ENCODE measurements at regions not wholly inside any gene's neighbourhood (a gene's known extent, or its start where the extent isn't known, plus 50 kb on each side); places are given as distances from the start of the nearest gene placed in this dataset.
"Not testable (repeated sequence)": the region's sequence is repeated elsewhere in the genome, so short reads cannot be mapped to it uniquely, and the experiment has no call there.

DNA sequence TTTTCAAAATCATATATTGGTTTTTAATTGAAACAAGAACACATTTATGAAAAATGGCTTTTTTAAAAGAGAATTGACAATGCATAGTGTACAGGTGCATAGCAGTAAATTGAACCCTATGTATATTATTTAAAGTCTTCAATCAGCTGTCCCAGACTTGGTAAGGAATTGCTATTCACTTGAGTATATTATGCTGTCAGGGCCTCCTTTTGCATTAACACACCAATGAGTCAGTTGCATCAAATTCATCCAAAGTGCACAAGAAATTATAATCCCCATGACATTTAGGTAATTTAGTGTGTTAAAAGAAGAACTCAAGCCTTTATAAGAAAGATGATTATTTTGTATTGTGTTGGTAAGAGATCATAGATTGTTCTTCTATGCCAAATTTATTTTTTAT, 748.8 kb upstream of the RIOK2 start:
- H3K27ac Mint-ChIP-seq = no peak overlapping the region
- no peak overlapping the region for H3K4me3 Mint-ChIP-seq
- no peaks in the 10 kb centered on the region for H3K4me1 Mint-ChIP-seq
- H3K27me3 Mint-ChIP-seq = peaks cover 1% of the 10 kb centered on the region
- H3K36me3 Mint-ChIP-seq = no peaks in the 10 kb centered on the region
- H3K9me3 Mint-ChIP-seq = no peaks in the 10 kb centered on the region

DNA sequence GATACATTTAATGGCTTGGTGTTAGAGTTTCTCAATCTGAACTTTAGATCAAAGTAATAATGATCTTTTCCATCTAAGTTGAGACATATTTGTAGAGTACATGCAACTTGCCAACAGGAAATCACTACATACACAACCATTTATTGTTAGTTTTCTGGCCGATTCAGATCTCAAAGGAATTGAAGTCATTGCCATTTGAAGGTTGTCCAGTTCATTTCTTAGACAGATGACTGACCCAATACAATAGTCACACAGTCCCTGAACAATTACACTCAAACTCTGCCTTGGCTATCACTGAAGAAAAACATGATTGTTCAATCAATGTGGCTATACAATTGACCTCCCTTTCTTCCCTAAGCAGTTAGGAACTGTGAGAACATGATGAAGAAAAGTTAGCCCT, 753.2 kb upstream of the RIOK2 start:
- Mint-ChIP-seq H3K36me3 (no peaks in the 10 kb centered on the region), H3K4me1 (no peaks in the 10 kb centered on the region), H3K27ac (no peak overlapping the region), H3K9me3 (no peaks in the 10 kb centered on the region), H3K4me3 (no peak overlapping the region), H3K27me3 (peaks cover 1% of the 10 kb centered on the region)

DNA sequence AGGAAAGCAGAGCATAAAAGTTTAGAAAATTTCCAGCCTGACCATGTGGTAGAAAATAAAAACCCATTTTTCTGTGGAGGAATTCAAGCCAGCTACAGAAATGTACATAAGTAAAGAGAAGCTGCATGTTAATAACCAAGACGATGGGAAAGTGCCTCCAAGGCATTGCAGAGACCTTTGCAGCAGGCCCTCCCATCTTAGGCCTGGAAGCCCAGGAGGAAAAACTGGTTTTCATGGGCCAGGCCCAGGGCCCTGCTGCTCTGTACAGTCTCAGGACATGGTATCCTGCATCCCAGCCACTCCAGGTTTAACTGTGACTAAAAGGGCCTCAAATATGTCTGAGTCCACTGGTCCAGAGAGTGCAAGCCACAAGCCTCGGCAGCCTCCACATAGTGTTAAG, 754.8 kb upstream of the RIOK2 start:
- H3K4me3 Mint-ChIP-seq = no peak overlapping the region
- no peaks in the 10 kb centered on the region for H3K4me1 Mint-ChIP-seq
- H3K36me3 Mint-ChIP-seq = no peaks in the 10 kb centered on the region
- no peaks in the 10 kb centered on the region for H3K27me3 Mint-ChIP-seq
- H3K9me3 Mint-ChIP-seq = no peaks in the 10 kb centered on the region
- H3K27ac Mint-ChIP-seq = no peak overlapping the region

DNA sequence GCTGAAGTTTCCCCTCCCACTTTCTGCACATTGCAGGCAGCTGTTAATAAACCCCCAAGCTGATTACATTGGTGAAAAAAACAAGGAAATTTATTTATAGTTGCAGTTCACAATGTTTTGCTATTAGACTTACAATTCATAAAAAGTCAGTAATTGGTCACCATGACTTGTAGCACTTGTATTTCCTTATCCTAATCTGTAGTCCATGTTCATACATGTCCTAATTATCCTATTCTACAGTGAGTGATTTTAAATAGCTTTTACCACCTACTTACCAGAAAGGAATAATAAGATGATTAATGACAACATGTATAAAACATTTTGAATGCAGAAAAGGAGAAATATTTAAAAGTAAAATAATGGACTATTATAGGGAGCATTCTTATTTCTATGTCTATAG, 760.0 kb upstream of the RIOK2 start:
- Mint-ChIP-seq H3K36me3 (no peaks in the 10 kb centered on the region), H3K4me1 (no peaks in the 10 kb centered on the region), H3K9me3 (no peaks in the 10 kb centered on the region), H3K27me3 (no peaks in the 10 kb centered on the region), H3K4me3 (no peak overlapping the region), H3K27ac (no peak overlapping the region)

DNA sequence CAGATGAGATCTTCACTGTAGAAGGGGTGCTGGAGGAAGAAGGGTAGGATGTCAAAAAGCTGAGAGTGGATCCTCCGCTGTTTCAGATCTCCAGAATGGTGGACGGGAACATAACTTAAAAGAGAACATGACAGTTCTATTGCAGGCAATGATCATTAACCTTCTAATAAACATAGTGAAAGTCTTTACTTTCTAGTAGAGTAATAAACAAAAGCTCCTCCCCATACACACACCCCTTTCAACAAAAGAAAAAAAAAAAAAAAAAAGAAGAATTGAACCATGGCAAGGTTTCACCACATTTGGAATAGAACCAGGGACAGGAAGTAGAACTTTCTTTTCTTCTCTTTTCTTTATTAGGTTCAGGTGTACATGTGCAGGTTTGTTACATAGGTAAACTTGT, 768.1 kb upstream of the RIOK2 start:
- peaks cover 5% of the 10 kb centered on the region for H3K9me3 Mint-ChIP-seq
- no peaks in the 10 kb centered on the region for H3K36me3 Mint-ChIP-seq
- H3K4me3 Mint-ChIP-seq = no peak overlapping the region
- H3K4me1 Mint-ChIP-seq = no peaks in the 10 kb centered on the region
- H3K27ac Mint-ChIP-seq = no peak overlapping the region
- H3K27me3 Mint-ChIP-seq = no peaks in the 10 kb centered on the region

DNA sequence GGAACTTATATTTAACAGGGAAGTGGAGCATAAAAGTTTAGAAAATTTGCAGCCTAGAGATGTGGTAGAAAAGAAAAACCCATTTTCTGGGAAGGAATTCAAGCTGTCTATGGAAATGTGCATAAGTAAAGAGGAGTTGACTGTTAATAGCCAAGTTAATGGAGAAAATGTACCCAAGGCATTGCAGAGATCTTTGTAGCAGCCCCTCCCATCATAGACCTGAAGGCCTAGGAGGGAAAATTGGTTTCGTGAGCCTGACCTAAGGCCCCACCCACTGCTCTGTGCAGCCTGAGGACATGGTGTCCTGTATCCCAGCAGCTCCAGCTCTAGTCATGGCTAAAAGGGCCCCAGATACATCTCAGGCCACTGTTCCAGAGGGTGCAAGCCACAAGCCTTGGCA, 772.4 kb upstream of the RIOK2 start:
- H3K4me1 Mint-ChIP-seq = no peaks in the 10 kb centered on the region
- no peaks in the 10 kb centered on the region for H3K27me3 Mint-ChIP-seq
- no peak overlapping the region for H3K4me3 Mint-ChIP-seq
- H3K9me3 Mint-ChIP-seq = peaks cover 5% of the 10 kb centered on the region
- no peak overlapping the region for H3K27ac Mint-ChIP-seq
- H3K36me3 Mint-ChIP-seq = no peaks in the 10 kb centered on the region

DNA sequence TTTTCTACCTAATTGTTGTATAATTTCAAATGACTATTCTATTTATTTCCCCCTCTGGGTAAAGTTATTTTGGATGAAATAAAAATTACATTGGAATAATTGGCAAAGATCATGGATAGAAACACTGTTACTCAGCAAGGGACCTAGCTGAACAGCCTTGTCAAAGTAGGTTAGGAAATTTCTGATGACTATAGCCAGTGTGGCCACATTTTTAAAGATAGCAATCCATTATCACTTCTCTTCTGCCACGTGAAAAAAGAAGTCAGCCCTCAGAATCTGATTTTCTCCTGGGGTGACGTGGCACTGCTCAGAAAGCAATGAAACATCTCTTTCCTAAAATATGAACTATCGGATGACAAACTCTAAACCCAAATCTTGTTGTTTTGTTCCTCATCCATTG, 784.2 kb upstream of the RIOK2 start:
- Mint-ChIP-seq H3K9me3 (no peaks in the 10 kb centered on the region), H3K4me1 (no peaks in the 10 kb centered on the region), H3K4me3 (no peak overlapping the region), H3K27ac (no peak overlapping the region), H3K27me3 (peaks cover 3% of the 10 kb centered on the region), H3K36me3 (no peaks in the 10 kb centered on the region)

DNA sequence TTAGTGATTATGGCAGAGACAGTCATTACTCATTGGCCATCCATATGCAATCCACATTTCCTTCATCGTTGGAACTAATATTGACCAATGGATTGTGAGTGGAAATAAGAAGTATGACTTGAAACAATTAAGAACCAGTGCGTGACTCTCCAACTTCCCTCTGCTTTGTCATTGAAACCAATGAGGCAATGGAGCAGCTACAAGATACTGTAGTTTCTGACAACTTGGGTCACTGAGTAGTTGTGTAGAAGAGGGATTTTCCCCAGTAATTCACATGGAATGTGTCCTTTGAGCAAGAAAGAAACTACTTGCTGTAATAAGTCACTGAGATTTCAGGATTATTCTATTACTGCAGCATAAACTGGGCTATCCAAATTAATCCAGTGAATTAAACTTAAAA, 785.3 kb upstream of the RIOK2 start:
- H3K4me1 Mint-ChIP-seq = no peaks in the 10 kb centered on the region
- H3K27ac Mint-ChIP-seq = no peak overlapping the region
- no peak overlapping the region for H3K4me3 Mint-ChIP-seq
- peaks cover under 1% of the 10 kb centered on the region for H3K9me3 Mint-ChIP-seq
- H3K36me3 Mint-ChIP-seq = no peaks in the 10 kb centered on the region
- peaks cover 4% of the 10 kb centered on the region for H3K27me3 Mint-ChIP-seq

DNA sequence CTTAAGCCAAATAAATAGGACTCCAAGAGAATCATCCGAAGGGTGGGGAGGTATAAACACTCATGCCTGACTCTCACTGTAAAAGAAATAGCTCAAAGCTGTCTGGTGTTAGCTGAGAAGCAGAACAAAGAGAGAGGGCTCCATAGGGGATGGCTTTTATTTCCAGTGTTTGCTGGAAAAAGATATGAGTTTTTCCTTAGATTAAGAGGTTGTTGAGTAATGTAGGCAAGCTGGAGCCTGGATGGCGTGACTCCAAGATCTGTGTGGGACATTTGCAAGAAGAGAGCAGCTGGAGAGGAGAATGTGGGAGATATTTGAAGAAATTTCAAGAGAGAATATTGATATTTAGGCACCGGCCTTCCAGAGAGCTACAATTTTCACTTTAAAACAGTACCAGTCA, 793.7 kb upstream of the RGMB start:
- no peak overlapping the region for H3K4me3 Mint-ChIP-seq
- H3K27ac Mint-ChIP-seq = no peak overlapping the region

DNA sequence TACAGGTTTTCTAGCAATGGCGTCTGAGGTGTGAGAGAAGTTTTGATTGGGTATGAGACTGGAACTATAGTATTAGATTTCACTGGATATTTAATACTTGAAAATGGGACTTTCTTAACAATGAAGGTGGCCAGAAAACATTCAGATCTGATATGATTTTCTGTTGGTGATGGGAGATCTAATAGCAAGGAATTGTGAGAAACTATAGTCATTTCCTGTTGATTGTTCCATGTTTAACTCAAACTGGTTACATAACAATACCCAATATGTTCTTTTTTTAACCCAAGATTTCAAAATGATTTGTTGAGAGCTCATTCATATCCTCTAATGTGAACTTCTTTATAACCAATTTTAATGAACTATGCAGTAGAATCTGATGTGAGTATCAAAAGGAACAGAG, 793.2 kb upstream of the RGMB start:
- Mint-ChIP-seq H3K4me1 (no peaks in the 10 kb centered on the region), H3K36me3 (no peaks in the 10 kb centered on the region), H3K9me3 (no peaks in the 10 kb centered on the region), H3K27me3 (no peaks in the 10 kb centered on the region), H3K4me3 (no peak overlapping the region), H3K27ac (no peak overlapping the region)

More for the DNA sequence above, 793.7 kb upstream of the RGMB start:
- no peaks in the 10 kb centered on the region for H3K36me3 Mint-ChIP-seq
- H3K27me3 Mint-ChIP-seq = no peaks in the 10 kb centered on the region
- no peaks in the 10 kb centered on the region for H3K4me1 Mint-ChIP-seq
- no peaks in the 10 kb centered on the region for H3K9me3 Mint-ChIP-seq

DNA sequence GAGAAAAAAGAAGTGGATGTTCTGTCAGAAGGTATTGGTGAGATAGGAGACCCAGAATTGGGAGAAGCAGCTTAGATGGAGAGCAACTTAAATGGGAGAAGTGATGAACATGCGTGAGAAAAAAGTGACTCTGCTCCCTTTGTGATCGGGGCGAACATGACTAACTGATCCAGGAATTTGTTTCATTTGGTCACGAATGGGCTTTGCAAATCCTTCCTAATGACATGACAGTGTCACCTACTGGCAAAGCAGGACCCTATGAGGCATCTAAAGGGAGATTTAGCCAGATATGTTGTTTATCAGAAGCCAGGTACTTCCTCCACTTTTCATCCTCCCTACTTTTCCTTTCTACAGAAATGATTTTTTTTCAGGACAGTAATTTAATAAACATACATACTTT, 787.4 kb upstream of the RGMB start:
- no peaks in the 10 kb centered on the region for H3K4me1 Mint-ChIP-seq
- no peak overlapping the region for H3K4me3 Mint-ChIP-seq
- peaks cover 4% of the 10 kb centered on the region for H3K9me3 Mint-ChIP-seq
- H3K36me3 Mint-ChIP-seq = no peaks in the 10 kb centered on the region
- peaks cover 3% of the 10 kb centered on the region for H3K27me3 Mint-ChIP-seq
- no peak overlapping the region for H3K27ac Mint-ChIP-seq

DNA sequence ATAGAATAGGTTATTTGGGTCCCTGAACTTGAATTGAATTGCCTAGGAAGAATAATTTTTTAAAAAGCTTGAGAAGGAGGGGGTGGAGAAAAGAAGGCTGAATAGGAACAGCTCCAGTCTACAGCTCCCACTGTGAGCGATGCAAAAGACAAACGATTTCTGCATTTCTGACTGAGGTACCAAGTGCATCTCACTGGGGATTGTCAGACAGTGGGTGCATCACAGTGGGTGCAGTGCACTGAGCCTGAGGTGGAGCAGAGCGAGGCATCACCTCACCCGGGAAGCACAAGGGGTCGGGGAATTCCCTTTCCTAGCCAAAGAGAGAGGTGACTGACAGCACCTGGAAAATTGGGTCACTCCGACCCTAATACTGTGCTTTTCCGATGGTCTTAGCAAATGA, 782.2 kb upstream of the RGMB start:
- Mint-ChIP-seq H3K27ac (no peak overlapping the region), H3K27me3 (peaks cover 3% of the 10 kb centered on the region), H3K36me3 (no peaks in the 10 kb centered on the region), H3K9me3 (peaks cover 16% of the 10 kb centered on the region), H3K4me3 (no peak overlapping the region), H3K4me1 (no peaks in the 10 kb centered on the region)

DNA sequence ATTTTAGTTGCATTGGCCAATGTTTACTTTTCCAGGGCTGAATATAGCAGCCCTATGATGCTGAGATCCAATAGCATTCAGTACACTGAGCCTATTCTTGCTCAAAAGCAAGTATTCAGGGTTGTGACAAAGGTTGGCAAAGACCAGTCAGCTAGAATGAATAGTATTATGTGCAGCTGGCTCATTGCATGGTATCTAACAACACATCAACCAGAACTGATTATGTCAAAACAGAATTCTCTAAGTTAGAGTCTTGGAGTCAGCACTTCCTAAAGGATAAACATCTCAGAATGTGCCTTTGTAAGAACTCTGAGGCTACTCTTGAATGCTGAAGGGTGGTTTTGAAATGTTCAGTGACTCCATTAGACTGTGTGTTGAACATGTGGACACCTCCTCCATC, 774.5 kb upstream of the RGMB start:
- H3K36me3 Mint-ChIP-seq = no peaks in the 10 kb centered on the region
- no peak overlapping the region for H3K27ac Mint-ChIP-seq
- no peak overlapping the region for H3K4me3 Mint-ChIP-seq
- no peaks in the 10 kb centered on the region for H3K4me1 Mint-ChIP-seq
- H3K9me3 Mint-ChIP-seq = peaks cover 4% of the 10 kb centered on the region
- no peaks in the 10 kb centered on the region for H3K27me3 Mint-ChIP-seq

DNA sequence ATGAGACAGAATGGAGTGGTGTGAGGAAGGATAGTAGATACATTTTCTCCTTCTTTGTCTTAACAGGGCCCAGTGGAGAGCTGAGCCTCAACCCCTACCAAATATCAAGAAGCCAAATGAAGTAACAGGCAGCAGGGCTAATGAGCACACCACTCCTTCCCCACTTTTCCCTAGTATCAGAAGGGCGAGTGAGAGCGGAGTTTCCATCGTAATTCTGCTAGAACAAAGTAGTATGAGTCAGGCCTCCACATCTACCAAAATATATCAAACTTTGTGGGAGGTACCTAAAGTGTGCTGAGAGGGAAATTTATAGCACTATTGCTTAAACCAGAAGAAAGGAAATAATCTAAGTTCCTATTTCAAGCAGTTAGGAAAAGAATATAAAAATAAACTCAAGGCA, 769.0 kb upstream of the RGMB start:
- no peaks in the 10 kb centered on the region for H3K36me3 Mint-ChIP-seq
- H3K4me3 Mint-ChIP-seq = no peak overlapping the region
- no peaks in the 10 kb centered on the region for H3K9me3 Mint-ChIP-seq
- H3K27ac Mint-ChIP-seq = no peak overlapping the region
- no peaks in the 10 kb centered on the region for H3K4me1 Mint-ChIP-seq
- H3K27me3 Mint-ChIP-seq = no peaks in the 10 kb centered on the region

DNA sequence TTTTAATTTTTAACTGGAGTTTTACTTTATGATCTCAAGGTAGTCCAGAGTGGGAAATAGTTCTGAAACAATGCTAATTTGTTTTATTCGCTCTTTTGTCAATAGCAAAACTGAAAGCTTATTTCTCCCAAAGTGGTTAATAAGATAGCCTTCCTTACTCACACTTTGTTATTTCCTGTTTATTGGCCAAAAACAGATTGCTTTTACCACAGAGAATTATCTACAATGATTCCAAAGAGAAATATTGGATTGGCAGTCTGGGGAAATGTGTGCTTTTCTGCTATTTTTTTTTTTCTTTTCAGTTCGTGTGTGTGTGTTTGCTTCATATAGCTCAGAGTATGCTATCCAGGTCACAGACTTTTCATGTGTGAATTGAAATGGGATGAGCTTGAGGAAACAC, 756.7 kb upstream of the RGMB start:
- H3K4me3 Mint-ChIP-seq = no peak overlapping the region
- H3K27me3 Mint-ChIP-seq = no peaks in the 10 kb centered on the region
- no peak overlapping the region for H3K27ac Mint-ChIP-seq
- H3K4me1 Mint-ChIP-seq = no peaks in the 10 kb centered on the region
- no peaks in the 10 kb centered on the region for H3K36me3 Mint-ChIP-seq
- no peaks in the 10 kb centered on the region for H3K9me3 Mint-ChIP-seq

DNA sequence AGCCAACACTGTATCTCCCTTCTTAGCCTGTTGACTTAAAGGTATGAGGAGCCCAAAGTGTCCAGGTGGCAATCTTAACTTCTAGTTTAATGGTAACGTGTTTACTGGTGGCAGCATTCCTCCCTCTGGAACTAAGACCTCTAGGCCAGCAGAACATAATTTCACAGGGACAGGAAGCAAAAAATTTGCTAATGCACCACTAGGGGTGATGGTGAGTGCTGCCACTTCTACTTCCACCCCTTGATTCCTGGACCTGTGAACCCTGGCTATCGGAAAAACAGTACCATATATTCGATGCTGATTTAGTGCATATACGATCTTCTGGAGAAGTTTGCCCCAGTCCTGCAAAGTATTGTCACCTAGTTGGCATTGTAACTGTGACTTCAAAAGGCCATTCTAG, 743.2 kb upstream of the RGMB start:
- H3K36me3 Mint-ChIP-seq, H3K27ac Mint-ChIP-seq, H3K4me3 Mint-ChIP-seq, H3K27me3 Mint-ChIP-seq, H3K9me3 Mint-ChIP-seq, H3K4me1 Mint-ChIP-seq: not testable (repeated sequence)

DNA sequence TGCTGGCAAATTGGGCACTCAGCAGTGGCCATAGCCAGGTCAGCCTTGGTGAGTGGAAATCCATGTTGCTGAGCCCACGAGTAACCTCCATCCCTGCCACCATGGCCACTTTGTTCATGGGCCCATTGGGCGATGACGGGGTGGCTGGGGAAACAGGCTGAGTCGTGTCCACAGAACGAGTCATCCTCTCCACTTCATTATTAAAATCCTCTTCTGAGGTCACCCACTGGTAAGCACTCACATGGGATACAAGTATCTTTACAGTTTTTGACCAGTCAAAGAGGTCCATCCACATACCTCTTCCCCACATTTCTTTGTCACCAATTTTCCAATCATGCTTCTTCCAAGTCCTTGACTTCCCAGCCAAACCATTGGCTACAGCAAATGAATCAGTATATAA, 742.4 kb upstream of the RGMB start:
- not testable (repeated sequence) for H3K36me3 Mint-ChIP-seq, H3K9me3 Mint-ChIP-seq, H3K4me1 Mint-ChIP-seq, H3K4me3 Mint-ChIP-seq, H3K27ac Mint-ChIP-seq, H3K27me3 Mint-ChIP-seq

DNA sequence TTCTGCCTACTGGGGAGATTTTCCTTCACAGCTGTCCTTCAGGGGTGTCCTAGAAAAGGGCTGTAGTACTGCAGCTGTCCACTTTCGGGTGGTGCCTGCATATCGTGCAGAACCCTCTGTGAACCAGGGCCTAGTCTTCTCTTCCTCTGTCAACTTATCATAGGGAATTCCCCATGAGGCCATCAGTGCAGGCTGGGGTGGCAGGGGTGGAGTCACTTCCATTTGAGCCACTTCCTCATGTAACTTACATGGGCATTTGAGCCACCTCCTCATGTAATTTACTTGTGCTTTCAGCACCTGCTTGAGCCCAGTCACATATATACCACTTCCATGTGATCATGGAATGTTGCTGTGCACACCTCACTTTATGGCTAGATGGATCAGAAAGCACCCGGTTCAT, 742.0 kb upstream of the RGMB start:
- Mint-ChIP-seq H3K27me3 (peaks cover 2% of the 10 kb centered on the region), H3K27ac (no peak overlapping the region), H3K36me3 (no peaks in the 10 kb centered on the region), H3K4me1 (no peaks in the 10 kb centered on the region), H3K9me3 (no peaks in the 10 kb centered on the region), H3K4me3 (no peak overlapping the region)
